ENCODE measurements at regions not wholly inside any gene's neighbourhood (a gene's known extent, or its start where the extent isn't known, plus 50 kb on each side); places are given as distances from the start of the nearest gene placed in this dataset.

DNA sequence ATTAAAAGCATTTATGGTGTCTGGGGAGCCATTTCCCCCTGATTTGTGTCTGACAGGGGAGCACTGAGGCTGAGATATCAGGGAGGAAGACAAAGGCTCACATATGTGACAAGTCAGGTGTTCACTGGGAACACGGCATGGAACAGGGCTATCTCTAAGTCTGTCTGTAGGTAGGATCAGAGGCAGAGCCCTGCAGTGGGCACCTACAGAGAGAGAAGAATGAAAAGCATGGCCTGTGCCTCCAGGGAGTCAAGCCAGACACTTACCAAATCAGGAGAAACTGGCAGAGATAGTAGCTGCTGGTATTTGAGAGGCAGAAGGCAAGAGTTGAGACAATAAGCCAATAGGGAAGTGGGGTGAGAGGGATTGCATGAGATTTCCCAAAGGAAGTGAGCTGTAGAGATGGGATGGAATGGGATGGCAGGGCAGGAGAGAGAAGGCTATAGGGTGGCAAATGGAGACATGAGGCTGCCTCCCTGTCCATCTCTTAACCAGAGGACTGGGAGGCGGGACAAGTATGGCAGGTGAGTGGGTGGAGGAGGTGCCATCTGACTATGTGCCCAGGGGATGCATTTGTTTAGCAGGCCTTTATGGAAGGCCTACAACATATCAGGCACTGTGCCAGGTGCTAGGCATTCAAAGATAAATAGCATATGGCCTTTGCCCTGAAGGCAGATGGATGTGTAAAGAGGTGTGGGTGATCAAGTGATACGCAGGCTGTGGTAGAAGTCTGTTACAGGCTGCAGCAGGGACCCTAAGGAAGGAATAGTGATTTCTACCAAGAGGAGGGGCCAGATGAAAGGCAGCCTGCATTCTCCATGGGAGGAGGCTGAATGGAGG, 136.2 kb upstream of the IPO9 start:
- no peak for TF ChIP-seq CTCF (IDR thresholded peaks at IDR 0.05)
- TF ChIP-seq POLR2A (IDR thresholded peaks at IDR 0.05), result no peak
